ENCODE measurements at regions not wholly inside any gene's neighbourhood (a gene's known extent, or its start where the extent isn't known, plus 50 kb on each side); places are given as distances from the start of the nearest gene placed in this dataset.
A peak's percentile ranks its signal among the peaks of the same experiment; 100 is the strongest.
"Not testable (repeated sequence)": the region's sequence is repeated elsewhere in the genome, so short reads cannot be mapped to it uniquely, and the experiment has no call there.

DNA sequence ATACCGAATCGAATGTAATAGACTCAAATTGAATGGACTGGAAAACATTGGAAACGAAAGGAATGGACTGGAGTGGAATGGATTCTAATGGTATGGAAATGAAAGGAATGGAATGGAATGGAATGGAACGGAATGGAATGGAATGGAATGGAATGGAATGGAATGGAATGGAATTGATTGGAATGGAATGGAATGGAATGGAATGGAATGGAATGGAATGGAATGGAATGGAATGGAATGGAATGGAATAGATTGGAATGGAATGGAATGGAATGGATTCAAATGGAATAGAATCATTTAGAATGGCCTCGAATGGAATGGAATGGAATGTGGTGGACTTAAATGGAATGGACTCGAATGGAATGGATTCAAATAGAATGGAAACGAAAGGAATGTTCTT is 1057.5 kb upstream of the USP9Y start:
- H3K79me2 ChIP-seq (ENCODE audit: insufficient read depth, low read length); H4K20me1 ChIP-seq (ENCODE audit: insufficient read depth, low read length); H2AFZ ChIP-seq (ENCODE audit: insufficient read depth, low read depth, low read length, poor library complexity, severe bottlenecking); H3K27me3 Mint-ChIP-seq (ENCODE audit: low read depth in 3 of 3); H3K4me3 ChIP-seq (replicated peaks in 1 of 3; ENCODE audit: low read depth in 2 of 3, low read length in 3 of 3); H3K4me2 ChIP-seq (replicated peaks; ENCODE audit: extremely low read depth, low read length, poor library complexity, severe bottlenecking); H3K9ac ChIP-seq (ENCODE audit: insufficient read depth, low read length, poor library complexity, severe bottlenecking); H3K36me3 Mint-ChIP-seq; H3K4me1 ChIP-seq (ENCODE audit: control insufficient read depth in 1 of 2, insufficient read depth in 2 of 2, low read length in 2 of 2); H3K27ac Mint-ChIP-seq; H3K4me3 Mint-ChIP-seq; H3K4me1 Mint-ChIP-seq; intact Hi-C loops (cut with micrococcal nuclease); H3K36me3 ChIP-seq (replicated peaks in 1 of 2; ENCODE audit: control insufficient read depth in 1 of 2, insufficient read depth in 2 of 2, low read length in 2 of 2); DNase-seq; H3K27ac ChIP-seq (ENCODE audit: low read depth in 1 of 2, low read length in 2 of 2); H3K27me3 ChIP-seq (ENCODE audit: control insufficient read depth in 2 of 2, insufficient read depth in 2 of 2, low read length in 2 of 2): not testable (repeated sequence)
- H3K9me3 ChIP-seq (replicated peaks in 1 of 2; ENCODE audit: control insufficient read depth in 1 of 2, insufficient read depth in 1 of 2, low read length in 2 of 2): peaks cover 0 to 15% of the 10 kb centered on the region in 2 donors
- whole genome bisulfite sequencing (ENCODE audit: insufficient coverage): 87% methylated on average over 5 of the region's 7 CpGs
- H3K9me3 Mint-ChIP-seq: peaks cover 3 to 47% (median 7%) of the 10 kb centered on the region in 7 donors

DNA sequence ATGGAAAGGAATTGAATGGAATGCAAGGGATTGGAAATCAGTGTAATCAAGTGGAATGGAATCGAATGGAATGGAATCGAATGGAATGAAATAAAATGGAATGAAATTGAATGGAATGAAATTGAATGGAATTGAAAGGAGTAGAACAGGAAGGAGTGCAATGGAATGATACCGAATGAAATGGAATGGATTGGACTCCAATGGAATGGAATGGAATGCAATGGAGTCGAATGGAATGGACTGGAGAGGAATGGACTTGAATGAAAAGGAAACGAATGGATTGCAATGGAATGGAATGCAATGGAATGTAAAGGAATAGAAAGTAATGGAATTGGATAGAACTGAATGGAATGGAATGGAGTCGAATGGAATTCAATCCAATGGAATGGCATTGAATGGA is 1032.8 kb upstream of the USP9Y start:
- Histone ChIP-seq H3K79me2 (ENCODE audit: insufficient read depth, low read length) (no peaks in the 10 kb centered on the region), H4K20me1 (ENCODE audit: insufficient read depth, low read length) (no peaks in the 10 kb centered on the region), H3K27me3 (ENCODE audit: control insufficient read depth in 2 of 2, insufficient read depth in 2 of 2, low read length in 2 of 2) (no peaks in the 10 kb centered on the region), H3K27ac (ENCODE audit: low read depth in 1 of 2, low read length in 2 of 2) (no peak overlapping the region), H3K4me3 (replicated peaks in 1 of 3; ENCODE audit: low read depth in 2 of 3, low read length in 3 of 3) (no peak overlapping the region), H3K9ac (ENCODE audit: insufficient read depth, low read length, poor library complexity, severe bottlenecking) (no peak overlapping the region), H3K4me1 (ENCODE audit: control insufficient read depth in 1 of 2, insufficient read depth in 2 of 2, low read length in 2 of 2) (no peaks in the 10 kb centered on the region), H3K4me2 (replicated peaks; ENCODE audit: extremely low read depth, low read length, poor library complexity, severe bottlenecking) (no peak overlapping the region), H3K9me3 (replicated peaks in 1 of 2; ENCODE audit: control insufficient read depth in 1 of 2, insufficient read depth in 1 of 2, low read length in 2 of 2) (peaks cover 0 to 4% of the 10 kb centered on the region in 2 donors), H3K36me3 (replicated peaks in 1 of 2; ENCODE audit: control insufficient read depth in 1 of 2, insufficient read depth in 2 of 2, low read length in 2 of 2) (no peaks in the 10 kb centered on the region), H2AFZ (ENCODE audit: insufficient read depth, low read depth, low read length, poor library complexity, severe bottlenecking) (no peak overlapping the region)
- intact Hi-C loops (cut with micrococcal nuclease): no loop called here
- WGBS (ENCODE audit: insufficient coverage): 63% methylated on average over 5 of the region's 6 CpGs
- TF ChIP-seq, protein P1, sequence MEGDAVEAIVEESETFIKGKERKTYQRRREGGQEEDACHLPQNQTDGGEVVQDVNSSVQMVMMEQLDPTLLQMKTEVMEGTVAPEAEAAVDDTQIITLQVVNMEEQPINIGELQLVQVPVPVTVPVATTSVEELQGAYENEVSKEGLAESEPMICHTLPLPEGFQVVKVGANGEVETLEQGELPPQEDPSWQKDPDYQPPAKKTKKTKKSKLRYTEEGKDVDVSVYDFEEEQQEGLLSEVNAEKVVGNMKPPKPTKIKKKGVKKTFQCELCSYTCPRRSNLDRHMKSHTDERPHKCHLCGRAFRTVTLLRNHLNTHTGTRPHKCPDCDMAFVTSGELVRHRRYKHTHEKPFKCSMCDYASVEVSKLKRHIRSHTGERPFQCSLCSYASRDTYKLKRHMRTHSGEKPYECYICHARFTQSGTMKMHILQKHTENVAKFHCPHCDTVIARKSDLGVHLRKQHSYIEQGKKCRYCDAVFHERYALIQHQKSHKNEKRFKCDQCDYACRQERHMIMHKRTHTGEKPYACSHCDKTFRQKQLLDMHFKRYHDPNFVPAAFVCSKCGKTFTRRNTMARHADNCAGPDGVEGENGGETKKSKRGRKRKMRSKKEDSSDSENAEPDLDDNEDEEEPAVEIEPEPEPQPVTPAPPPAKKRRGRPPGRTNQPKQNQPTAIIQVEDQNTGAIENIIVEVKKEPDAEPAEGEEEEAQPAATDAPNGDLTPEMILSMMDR (IDR thresholded peaks at IDR 0.05): no peak
- peaks cover 0 to 66% (median 0%) of the 10 kb centered on the region in 7 donors for H3K9me3 Mint-ChIP-seq
- peak in 1 of 3 donors; percentile 0 for DNase-seq
- H3K36me3 Mint-ChIP-seq: no peaks in the 10 kb centered on the region
- peaks cover 0 to 1% (median 0%) of the 10 kb centered on the region in 3 donors for H3K27me3 Mint-ChIP-seq (ENCODE audit: low read depth in 3 of 3)
- no peak overlapping the region for H3K27ac Mint-ChIP-seq
- H3K4me1 Mint-ChIP-seq: no peaks in the 10 kb centered on the region
- no peak overlapping the region for H3K4me3 Mint-ChIP-seq
